ENCODE measurements at regions not wholly inside any gene's neighbourhood (a gene's known extent, or its start where the extent isn't known, plus 50 kb on each side); places are given as distances from the start of the nearest gene placed in this dataset.

DNA sequence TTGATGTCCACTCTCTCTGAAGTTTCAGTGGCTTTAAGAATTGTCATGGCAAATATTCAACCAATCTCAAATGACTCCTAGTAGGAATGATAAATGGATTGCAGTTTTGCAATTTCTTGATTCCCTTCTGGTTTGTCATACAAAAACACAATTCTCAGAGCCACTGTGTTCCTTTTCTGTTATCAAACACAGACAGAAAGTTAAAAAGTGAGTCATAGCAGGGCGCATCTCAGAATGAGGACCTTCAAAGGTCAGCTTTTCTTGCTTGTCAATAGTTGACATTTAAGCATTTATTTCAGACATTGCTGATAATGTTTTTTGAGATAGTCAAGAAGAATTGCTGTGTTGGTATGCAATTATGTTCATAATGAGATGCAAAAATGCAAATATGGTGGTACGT lies 405.9 kb downstream of the NR2F2 start:
- DNase-seq, result no peak

DNA sequence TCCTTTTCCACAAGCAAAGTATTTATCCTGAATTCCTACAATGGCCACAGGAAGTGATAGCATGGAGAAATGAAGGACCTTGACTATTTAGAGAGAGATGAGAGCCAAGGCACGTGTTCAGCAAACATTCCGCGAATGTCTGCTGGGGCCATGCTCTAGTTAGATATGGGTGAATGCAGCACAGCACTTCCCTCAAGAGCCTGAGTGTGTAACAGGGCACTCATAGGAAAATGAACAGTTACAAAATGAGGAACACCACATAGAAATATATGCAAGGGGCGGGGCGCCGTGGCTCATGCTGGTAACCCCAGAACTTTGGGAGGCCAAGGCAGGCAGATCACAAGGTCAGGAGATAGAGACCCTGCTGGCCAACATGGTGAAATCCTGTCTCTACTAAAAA lies 406.9 kb downstream of the NR2F2 start:
- no peak for DNase-seq

DNA sequence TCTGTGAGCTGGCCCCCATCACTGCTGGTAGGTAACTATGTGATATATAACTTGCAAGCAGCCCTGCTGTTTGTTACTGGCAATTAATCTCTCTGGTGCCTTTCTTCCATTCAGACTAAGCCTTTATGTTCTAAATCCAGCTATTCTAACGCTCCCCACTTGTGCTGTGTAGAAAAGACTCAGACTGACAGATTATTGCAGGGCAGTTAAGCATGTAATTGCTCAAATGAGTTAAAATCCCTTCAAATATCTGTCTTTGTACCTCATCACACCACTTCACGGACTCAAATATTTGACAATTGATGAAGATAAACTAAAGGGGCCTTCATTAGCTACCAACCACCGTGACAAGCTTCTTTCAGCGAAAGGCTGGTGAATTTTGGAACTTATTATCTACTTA lies 416.2 kb downstream of the NR2F2 start:
- no peak for DNase-seq

DNA sequence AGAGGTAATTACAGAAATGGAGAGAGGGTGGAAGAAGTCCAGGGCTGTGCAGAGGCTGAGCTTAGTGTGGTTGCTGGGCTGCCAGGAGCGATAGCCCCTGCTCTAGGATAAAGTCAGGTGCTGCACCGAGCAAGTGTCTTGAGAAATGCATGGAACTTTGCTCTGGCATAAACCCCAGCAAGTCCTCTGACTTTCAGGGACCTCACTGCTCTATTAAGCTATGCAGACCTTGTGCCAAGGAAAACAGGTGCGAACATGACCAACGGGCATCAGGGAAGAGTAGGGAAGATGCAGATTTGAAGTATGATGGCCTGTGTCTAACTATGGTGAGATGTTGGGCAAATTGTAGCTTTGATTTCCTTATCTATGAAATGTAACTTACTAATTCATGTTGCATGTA lies 416.8 kb downstream of the NR2F2 start:
- no peak for DNase-seq

DNA sequence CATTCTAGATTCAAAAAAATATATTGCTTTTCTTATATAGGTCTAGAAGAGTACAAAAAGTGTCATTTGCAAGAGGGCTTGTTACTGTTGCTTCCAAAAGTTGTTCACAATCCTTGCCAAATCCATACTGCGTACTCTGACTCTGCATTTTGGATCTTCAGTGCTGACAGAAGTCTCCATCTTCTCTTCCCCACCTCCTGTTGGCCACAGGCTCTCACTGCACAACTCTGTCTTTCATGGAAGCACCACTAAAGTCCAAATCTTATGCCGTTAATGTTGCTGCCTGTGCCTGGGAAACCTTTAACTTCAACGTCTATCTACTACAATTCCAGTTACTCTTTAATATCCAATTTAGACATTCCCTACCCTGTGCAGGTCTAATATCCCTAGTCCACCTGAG lies 419.9 kb downstream of the NR2F2 start:
- no peak for DNase-seq

DNA sequence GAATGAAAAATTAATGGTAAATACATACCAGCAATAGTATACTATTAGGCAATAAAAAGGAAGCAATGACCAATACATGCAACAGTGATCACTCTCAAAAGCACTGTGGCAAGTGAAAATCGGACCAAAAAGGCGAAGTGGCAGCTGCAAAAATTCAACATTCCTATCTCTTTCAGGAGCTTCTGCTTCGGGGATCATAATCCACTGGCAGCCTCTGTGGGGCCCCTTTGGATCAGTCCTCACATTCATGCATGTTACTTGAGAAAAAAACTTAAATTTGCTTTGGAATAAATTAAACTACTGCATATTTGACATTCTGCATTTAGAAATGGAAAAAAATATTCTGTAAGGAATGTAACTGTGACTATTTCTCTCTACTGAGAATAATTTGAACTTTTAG lies 425.6 kb downstream of the NR2F2 start:
- no peak for DNase-seq

DNA sequence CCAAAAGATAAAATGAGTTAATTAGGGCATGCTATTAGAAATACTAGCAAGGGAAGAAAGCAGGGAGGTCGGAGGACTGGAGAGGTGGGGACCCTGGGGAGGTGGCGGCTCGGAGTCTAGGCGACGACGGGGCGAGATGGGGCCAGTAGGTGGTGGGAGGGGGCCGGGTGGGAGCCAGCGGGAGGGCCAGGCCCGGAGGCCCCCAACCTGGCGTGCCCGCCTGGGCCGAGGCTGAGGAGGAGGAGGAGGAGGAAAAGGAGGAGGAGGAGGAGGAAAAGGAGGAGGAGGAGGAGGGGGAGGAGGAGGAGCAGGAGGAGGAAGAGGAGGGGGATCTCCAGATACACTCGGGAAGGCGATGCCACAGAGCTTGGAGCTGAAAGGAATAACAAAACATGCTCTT lies 426.2 kb downstream of the NR2F2 start:
- no peak for DNase-seq

DNA sequence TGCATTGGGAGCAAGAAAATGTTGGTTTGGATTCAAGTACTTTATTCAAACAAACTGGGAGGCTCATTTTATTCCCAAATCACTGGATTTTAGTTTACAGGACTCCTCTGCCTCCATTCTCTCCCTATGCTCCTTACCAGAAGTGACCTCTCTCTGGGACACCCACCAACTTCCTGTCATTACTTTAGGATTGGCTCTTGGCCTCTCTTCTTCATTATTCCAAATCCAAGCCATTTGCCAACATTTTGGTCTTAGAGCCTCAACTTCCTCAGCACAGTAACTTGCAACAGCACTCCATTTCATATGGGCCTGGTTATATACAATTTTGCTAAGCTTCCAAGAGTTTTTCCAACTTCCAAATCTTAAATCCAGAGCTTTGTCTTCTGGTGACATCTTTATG lies 432.1 kb downstream of the NR2F2 start:
- DNase-seq, result no peak

DNA sequence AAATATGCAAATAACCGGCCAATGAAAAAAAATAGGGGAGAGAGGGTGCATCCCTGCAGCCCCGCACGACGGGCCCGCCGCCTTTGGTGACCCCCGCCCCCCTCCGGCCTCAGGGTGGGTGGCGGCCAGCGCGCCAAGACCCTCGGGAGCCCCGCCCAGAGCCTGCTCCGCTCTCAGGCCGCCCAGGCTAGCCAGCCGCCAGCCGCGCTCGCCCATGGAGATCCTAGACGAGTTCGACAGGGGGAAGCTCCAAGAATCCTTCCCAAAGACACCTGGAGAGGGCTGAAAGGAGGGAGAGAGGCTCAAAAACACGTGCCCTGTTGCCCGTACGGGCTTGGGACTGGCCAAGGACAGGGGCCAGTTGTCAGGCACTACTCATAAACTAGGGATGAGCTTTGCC lies 434.0 kb downstream of the NR2F2 start:
- no peak for DNase-seq

DNA sequence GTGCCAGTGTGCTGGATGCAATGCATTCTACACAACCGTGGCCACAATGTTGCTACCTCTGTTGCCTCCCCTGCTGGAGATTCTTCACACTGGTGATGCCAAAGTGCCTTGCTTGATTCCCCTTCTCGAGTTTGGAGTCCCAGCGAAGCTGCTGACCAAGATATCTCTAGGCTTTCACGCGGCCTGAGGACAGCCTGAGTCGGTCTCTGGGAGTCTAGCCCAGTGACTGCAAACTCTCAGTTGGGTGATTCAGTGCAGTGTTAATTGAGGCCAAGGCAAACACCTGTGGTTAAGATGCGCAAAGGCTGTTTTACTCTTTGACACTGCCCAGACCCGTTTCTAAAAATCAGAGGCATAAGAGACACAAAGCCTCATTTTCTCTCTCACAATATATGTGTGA lies 434.4 kb downstream of the NR2F2 start:
- DNase-seq, result no peak

DNA sequence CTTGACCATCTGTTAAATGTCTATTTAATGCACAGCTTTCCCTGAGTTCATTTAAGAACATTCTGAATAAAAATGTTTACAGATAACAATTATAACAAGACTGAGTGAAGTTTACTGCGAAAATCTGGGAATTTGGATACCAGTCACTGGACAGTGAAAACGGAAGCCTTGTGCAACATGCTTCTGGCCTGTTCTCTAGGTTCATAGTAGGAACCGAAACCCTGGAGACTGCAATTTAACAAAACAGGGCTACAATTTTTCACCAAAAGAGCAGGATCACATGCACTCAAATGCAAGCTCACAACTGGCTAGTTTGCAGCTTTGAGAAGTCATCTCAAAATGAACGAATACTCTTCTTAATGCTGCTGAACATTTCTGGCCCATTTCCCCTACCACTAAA lies 435.9 kb downstream of the NR2F2 start:
- DNase-seq, result no peak

DNA sequence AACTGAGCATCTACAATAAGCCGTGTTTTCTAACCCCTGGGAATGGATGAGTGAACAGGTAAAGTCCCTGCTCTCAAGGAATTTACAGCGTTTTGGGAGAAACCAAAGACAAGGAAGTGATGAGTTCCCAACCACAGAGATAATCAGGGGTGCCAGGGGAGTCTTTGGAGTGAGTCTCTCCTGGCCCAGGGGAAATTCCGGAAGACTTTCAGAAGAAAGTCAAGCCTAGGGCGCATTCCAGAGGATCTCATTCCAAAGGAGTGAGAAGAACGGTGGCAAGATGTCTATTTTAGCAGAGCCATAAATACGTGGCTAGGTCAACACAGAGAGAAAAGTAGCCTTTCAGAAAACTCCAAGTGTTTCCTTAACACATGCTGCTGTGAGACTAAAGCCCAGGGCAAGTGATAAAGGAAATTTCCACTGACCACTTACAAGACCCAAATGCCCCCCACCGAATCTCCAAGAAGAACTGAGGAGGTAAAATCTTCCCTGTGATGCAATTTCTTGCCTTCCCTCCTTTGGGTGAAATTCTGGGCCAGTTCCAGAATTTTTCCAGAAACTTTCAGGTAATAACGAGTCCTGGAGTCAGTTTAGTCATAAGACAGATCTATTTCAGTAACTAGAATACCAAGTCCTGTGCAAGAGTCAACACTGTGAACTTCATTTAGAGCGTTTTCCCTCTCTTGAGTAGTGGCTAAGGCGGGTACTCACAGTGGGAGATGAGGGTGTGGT lies 437.4 kb downstream of the NR2F2 start:
- no peak for DNase-seq

DNA sequence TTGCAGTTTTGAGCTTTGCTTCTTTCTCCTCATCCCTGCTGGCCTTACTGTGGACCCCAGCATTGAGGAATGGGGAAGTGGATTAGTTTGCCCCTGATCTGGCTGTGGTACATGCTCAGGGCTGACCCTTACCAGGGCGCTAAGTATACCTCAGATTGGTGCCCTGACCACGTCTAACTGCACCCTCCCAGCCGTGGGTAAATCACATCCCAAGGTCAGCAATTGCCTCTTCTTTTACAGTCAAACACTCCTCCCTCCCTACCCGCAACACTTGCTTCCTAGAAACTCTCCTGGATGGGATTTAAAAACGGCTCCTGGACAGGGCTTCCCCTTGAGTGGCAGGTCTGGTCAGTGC lies 437.9 kb downstream of the NR2F2 start:
- no peak for DNase-seq

DNA sequence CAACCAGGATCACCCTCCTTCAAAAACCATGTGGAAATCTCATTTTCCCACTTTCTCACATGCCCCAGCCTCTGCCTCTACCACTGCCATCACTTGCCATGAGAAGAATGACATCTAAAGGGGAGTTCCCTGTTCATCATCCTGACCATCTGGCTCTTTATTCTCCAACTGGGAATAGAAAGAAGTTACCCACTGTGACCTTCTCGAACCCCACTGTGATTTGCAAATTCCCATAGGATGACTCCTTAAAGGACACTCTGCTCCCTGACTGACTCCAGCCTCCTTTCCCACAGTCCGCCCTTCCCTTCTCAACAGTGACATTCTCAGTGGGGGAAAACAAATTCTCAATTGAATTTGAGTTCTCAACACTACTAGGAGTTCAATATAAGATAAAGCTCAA lies 440.5 kb downstream of the NR2F2 start:
- no peak for DNase-seq

DNA sequence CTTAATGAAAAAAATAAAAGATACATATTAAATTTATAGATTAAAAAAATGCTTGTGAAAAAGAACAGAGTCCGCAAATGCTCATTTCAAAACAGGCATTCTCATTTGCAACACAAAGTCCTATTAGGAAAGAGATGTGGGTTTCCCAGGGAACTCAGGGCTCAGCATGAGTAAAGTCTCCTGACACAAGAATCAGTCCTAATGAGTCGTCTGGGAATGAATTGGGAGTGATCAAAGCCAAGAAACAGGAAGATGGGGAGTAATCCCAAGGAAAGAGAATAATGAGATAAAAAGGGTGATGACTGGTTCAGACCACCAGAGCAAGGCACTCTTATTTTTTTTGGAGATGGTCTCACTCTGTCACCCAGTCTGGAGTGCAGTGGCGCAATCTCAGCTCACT lies 443.7 kb downstream of the NR2F2 start:
- no peak for DNase-seq

DNA sequence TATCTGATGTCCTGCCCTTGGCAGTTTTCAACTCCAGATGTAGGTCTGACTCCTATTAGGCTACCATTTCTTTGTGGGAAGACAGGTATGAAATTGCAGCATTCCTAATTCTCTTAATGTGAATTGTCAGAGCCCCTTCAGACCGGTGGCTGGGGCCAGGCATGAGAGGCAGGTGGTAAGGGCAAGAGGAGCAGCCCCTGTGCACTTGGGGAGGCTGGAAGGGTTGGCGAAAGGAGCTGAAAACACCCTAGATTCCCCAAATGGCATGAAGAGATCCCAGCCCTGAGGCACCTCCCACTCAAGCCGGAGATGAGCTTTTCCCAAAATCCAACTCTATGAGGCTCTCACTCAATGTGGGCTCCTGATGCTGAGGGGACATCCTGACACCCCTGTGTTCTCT lies 453.2 kb downstream of the NR2F2 start:
- no peak for DNase-seq

DNA sequence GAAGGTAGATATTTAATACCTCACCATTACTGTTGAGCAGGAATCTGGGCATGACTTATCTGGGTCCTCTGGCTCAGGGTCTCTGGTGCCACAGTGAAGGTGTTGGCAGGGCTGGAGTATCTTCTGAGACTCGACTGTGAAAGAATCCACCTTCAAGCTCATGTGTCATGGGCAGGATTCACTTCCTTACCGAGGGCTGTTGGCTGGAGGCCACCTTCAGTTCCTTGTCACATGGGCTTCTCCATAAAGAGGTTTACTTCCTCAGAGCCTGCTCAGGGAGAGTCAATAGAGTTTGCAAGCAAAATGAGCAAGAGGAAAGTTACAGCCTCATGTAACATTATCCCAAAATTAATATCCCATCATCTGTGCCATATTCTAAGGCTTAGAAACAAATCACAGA lies 459.5 kb downstream of the NR2F2 start:
- no peak for DNase-seq

DNA sequence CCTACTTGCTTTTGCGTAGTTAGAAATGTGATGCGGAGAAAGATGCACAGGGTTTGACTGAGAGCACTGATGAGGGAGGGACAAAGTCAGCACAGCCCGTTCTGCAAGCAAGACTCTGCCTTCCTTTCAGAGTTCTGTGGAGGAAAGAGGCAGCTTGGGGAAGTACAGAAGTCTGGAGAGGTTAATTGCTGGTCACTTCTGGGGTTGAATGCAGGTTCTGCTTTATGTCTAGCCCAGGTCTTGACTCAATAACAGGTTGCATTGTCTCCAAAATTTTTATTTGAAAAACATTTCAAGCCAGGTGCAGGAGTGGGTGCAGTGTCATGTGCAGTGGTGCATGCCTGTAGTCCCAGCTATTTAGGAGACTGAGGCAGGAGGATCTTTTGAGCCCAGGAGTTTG lies 461.7 kb downstream of the NR2F2 start:
- no peak for DNase-seq

DNA sequence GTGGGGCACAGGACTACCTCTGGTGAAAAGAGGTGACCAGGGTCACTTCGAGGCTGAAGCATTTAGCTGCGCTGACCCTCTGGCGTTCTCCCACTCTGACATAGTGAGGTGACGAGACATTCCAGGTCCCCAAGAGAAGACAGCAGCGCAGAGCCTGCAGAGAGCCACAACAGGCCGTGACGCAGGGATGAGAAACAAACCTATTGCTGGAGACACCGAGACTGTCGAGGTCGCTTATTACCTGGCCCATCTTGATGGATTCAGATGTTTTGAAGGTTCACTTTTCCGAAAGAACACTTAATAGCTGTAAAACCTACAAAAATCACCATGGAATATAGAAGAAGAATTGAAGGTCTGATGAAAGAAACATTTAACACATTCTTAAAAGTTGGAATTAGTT lies 466.3 kb downstream of the NR2F2 start:
- DNase-seq, result no peak

DNA sequence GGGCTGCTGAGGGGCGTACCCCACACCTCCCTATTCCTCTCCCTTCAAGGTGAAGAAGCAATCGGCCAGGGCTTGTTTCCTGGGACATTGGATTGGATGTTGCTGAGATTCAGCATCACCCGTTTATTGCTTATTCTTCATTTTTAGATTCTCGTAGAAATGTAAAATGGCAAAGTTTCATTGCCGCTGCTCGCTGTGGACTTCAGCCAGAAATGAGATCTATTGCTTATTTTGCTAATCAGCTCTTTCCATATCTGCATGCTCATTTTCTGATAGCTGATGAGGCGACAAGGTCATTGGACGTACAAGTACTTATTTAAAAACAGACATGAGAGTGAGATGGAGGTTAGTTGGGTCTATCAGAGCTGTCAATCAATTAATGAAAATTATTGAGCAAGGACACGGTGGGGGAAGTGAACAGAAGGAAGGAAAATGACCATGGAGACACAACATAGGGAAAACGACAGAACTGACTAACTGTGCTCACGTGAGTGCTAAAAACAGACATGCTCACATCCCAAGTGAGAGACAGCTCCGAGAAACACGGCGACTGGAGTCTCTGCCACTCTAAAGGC lies 471.2 kb downstream of the NR2F2 start:
- DNase-seq, result no peak

DNA sequence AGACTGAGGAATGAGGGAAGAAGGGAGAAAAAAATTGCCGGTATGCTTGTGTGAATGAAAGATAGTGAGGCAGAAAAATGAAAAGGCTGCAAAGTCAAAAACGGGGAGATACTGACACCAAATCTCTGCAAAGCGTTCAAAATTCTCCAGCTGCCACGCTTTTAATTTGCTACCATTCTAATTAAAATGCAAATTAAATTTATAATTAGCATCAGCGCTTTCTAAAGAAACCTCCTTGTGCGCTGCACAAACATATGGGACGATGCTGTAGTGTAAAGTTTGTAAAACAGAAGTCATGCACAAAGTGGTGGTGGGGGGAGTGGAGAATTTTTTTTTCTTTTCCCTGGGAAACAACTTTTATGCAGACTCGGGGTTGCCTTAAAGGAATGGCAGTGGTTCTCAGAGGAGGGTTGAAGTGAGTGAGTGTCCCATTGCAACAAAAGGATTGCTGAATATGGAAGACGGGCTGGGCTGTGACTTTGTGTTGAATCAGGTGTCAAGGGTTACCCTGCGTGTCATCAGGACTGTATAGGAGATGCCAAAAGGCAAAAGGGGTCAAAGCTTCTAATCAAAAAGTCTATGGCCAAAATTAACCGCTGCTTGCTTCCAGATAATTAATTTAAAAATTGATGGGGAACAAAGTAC lies 472.2 kb downstream of the NR2F2 start:
- no peak for DNase-seq

DNA sequence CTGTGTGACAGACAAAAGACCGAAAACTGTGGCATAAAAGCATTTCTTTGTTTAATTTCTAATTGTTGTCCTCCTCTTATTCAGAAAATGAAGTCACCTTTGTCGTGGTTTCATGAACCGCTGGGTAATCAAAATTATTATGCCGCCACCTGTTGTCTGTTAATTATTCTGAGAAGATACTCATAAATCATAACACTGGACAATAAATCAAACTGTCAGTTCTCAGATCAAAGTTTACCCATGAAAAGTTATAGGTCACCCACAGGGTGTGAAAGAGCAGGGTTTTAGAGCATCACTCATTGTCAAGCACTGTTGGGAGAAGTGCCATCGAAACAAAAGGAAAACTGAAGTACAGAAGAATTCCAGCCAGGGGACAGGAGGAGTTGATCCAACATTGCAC lies 474.3 kb downstream of the NR2F2 start:
- DNase-seq, result no peak

DNA sequence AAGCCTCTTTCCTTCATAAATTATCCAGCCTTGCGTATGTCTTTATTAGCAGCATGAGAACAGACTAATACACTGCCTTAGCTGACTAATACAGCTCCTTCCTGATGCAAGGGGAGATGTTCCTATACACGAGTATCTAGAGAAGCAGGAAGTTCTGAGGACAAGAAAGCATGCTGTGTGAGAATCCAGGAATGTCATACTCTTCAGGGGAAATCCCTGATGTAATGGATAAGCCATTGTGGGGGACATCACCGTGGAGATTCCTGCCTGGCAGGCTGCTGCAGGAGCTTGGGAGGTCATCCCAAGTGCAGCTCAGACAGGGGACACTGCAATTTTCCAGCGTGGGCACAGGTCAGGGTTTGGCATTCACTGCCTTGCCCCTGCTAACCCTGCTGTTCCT lies 476.9 kb downstream of the NR2F2 start:
- DNase-seq, result no peak

DNA sequence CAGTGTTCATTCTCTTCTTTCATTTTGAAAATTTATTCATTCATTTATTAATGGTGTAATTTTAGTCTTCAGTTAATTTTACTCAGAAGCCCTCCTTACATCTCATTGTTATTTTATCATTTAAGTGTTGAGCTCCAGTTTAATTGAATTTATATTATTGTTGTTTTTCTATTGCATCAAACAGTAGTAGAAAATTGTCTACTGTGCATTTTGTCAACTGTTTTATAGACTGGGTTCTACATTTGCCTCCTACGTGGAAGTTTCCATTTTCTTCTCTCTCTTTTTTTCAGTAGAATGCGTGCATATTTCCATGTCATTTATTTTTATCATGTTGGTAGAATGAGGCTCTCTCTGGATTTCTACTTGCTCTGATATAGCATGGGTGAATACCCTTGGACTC lies 487.4 kb downstream of the NR2F2 start:
- no peak for DNase-seq

Measured in skin of body (tissue), 1 donor.